Gastroesophageal sphincter (tissue), 3 donors: ENCODE measurements at regions not wholly inside any gene's neighbourhood (a gene's known extent, or its start where the extent isn't known, plus 50 kb on each side); places are given as distances from the start of the nearest gene placed in this dataset.

Experiments used
- EP300 ChIP-seq: sonication (generic); formaldehyde crosslinking; IDR thresholded peaks from one replicate; pipeline ENCODE4 v1.6.1; 2017; ENCODE audit warnings: antibody characterized with exemption, mild to moderate bottlenecking
- POLR2A ChIP-seq, 2 donors: fragments of 450-650 bp; IDR thresholded peaks; one replicate each; pipeline ENCODE4 v1.6.1; 2017; ENCODE audit warnings: antibody characterized with exemption in 2 of 2, mild to moderate bottlenecking in 2 of 2, moderate library complexity in 1 of 2
- POLR2AphosphoS5 ChIP-seq: sonication (generic); formaldehyde crosslinking; IDR thresholded peaks from one replicate; pipeline ENCODE4 v1.6.1; 2017; ENCODE audit warnings: antibody characterized with exemption
- TF ChIP-seq, protein P1 (sequence below), 4 experiments: fragments of 200-600 bp in 2 of 4; fragments of 450-650 bp in 2 of 4; sonication (generic) in 1 of 4; IDR thresholded peaks; one replicate each; pipeline ENCODE4 v1.5.1; 2017 to 2019; ENCODE audit warnings: antibody characterized with exemption in 4 of 4, mild to moderate bottlenecking in 2 of 4, moderate library complexity in 2 of 4

DNA sequence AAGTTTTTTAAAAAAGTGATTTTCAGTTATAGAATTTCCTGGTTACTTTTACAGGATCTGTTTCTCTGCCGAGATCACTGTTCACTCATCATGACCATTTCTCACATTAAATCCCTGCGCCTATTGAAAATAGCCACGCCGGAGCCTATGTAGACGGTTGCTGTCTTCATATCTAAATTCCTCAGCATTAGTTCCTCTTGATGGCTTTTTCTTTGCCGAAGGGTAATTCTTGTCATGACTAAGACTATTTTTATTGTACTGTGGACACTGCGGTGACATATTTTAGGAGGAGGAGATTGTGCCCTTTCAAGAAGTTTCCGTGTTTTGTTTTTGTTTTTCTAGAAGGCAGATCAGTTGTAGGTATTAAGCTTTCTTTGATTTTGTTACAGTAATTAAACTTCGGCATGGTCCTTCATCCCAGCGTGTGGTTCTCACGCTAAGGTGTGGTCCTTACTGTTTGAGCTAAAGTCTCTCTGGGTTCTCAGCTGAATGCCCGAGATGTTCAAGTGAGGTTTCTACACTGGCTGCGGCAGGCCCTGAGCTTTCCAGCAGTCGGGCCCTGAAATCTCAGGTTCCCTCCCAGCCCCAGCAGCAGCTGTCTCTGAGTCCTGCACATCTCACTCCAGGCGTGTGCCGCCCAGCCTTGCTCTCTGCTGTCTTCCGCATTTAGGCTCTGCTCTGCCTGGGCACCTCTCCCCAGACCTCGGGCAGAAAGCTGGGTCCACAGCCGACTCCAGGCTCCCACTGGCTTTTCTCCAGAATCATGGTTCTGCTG is 1110.5 kb downstream of the TBC1D22A start:
- TF ChIP-seq, protein P1, sequence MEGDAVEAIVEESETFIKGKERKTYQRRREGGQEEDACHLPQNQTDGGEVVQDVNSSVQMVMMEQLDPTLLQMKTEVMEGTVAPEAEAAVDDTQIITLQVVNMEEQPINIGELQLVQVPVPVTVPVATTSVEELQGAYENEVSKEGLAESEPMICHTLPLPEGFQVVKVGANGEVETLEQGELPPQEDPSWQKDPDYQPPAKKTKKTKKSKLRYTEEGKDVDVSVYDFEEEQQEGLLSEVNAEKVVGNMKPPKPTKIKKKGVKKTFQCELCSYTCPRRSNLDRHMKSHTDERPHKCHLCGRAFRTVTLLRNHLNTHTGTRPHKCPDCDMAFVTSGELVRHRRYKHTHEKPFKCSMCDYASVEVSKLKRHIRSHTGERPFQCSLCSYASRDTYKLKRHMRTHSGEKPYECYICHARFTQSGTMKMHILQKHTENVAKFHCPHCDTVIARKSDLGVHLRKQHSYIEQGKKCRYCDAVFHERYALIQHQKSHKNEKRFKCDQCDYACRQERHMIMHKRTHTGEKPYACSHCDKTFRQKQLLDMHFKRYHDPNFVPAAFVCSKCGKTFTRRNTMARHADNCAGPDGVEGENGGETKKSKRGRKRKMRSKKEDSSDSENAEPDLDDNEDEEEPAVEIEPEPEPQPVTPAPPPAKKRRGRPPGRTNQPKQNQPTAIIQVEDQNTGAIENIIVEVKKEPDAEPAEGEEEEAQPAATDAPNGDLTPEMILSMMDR (IDR thresholded peaks at IDR 0.05), result no peak
- TF ChIP-seq POLR2A (IDR thresholded peaks at IDR 0.05), result no peak
- no peak for TF ChIP-seq EP300
- no peak for TF ChIP-seq POLR2AphosphoS5
